CD1c-positive myeloid dendritic cell (primary cell): ENCODE measurements at regions not wholly inside any gene's neighbourhood (a gene's known extent, or its start where the extent isn't known, plus 50 kb on each side); places are given as distances from the start of the nearest gene placed in this dataset.

Source experiments
- DNase-seq: peaks from one replicate; pipeline ENCODE4 v3.0.0-alpha.2; 2016; ENCODE audit errors: extremely low spot score

DNA sequence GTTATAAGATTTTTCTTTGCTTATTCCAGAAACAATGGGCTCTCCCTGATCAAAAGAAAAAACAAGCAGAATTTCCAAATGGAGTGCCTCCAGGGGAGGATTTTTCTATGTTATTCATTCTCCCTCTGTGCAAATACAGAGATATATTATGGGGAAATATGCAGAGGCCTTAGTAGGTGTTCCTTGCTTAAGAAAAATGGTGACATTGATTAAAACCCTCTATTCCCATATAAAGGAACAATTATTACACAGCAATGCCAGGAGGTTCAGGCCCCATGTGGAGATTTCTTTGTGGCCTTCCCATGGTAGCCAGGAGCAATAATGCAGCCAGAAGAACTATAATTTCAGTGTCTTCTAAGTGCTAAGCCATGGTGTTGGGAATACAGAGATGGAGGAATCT is 255.9 kb upstream of the CXCR4 start:
- DNase-seq: no peak

DNA sequence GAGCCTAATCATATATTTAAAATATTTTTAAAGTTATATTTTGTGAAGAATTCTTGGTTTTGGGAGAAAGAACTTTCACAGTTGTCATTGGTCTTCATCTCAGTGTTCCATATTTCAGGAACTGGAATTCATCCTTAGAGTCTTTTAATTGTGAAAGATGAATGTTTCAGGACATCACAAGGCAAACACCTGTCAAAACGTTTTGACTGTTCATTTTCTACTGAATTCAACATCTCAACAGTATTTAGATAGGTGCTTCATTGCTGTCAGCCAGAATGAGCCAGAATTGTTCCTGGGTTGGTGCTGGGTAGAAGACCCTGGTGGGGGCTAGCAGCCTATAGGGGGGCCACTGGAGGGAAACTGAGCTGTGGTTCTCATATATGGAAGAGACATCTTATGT is 255.1 kb upstream of the CXCR4 start:
- DNase-seq: no peak

DNA sequence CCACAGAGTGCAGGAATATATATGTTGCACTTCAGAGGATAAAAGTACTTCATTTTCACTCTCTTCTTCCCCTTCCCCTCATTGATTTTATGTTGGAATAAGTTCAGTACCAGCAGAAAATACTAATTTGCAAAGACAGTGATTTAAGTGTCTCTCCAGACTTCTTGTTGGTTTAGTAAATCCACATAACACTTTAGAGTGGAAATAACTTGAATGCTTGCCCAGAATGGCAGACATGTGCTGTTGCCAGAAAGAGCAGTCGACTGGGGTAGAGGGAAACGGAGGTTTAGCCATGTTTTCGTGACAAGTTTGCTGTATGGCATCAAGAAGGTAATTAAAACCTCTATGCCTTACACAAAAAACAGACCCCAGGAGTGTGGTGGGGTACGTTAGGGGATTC is 246.0 kb upstream of the CXCR4 start:
- DNase-seq: no peak

DNA sequence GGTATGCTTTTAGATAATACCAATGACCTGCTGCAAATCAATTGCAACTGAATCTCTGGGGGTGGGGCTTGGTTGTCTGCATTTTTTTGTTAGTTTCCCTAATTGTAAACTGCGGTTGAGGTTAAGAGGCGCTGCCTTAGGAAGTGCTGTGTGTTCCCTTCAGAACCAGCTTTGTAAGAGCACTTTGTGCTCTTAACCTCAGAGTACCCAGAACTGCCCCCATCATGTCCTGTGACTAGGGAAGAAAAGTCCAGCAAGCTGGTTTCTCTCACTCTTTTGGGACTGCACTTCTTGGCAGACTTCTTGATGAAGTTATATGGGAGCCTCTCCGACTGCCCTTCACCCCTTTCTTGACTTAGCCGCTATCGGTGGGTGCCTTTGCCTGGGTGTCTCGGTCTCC is 245.5 kb upstream of the CXCR4 start:
- no peak for DNase-seq

DNA sequence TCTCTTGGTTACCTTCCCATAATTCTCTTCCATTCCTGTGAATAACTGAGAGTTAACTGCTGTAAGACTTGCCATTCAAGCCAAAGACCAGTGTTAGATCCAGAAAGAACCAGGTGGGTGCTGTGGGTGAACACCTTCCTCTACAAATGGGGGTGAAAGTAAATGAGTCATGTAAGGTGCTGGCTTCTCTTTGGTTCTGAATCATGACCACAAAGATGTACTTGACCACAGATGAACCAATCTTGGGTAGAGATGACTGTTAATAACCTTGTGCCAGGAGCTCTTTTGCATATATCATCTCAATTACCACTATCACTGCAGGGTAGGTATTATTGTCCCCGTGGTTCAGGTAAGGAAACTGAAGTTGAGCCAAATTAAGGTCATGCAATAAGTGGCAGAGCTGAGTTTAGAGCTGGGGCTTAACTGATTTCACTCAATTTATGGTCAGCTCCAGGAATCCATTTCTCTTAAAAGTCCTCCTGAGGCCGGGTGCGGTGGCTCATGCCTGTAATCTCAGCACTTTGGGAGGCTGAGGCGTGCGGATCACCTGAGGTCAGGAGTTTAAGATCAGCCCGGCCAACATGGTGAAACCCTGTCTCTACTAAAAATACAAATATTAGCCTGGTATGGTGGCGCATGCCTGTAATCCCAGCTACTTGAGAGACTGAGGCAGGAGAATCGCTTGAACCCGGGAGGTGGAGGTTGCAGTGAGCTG is 244.9 kb upstream of the CXCR4 start:
- no peak for DNase-seq

DNA sequence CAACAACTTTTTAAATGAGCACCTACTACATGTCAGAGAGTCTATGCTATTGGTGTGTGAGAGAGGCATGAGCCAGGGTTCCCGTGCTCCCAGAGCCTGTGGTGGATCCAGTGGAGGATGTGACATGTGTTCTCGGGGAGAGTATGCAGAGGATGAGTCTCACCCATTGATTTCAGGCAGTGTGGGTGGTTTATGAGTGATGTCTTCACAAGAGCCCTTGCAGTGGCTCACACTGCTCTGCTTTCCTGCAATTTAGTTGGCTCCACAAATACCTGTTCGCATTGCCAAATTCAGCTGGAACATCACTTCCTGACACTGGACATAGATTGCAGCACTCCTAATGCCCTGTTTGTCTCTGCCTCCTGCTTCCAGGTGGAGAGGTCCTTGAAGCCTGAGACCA is 243.6 kb upstream of the CXCR4 start:
- DNase-seq: no peak

DNA sequence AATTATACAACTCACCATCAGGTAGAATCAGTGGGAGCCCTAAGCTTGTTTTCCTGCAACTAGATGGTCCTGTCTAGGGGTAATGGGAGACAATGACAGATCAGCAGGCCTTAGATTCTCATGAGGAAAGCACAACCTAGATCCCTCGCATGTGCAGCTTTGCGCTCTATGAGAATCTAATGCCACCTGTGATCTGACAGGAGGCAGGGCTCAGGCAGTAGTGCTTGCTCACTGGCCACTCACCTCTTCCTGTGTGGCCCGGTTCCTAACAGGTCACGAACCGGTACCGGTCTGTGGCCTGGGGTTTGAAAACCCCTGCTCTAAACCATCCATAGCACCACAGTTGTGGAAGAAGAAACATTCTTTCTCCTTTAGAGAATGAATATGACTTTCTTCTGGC is 242.8 kb upstream of the CXCR4 start:
- DNase-seq: no peak

DNA sequence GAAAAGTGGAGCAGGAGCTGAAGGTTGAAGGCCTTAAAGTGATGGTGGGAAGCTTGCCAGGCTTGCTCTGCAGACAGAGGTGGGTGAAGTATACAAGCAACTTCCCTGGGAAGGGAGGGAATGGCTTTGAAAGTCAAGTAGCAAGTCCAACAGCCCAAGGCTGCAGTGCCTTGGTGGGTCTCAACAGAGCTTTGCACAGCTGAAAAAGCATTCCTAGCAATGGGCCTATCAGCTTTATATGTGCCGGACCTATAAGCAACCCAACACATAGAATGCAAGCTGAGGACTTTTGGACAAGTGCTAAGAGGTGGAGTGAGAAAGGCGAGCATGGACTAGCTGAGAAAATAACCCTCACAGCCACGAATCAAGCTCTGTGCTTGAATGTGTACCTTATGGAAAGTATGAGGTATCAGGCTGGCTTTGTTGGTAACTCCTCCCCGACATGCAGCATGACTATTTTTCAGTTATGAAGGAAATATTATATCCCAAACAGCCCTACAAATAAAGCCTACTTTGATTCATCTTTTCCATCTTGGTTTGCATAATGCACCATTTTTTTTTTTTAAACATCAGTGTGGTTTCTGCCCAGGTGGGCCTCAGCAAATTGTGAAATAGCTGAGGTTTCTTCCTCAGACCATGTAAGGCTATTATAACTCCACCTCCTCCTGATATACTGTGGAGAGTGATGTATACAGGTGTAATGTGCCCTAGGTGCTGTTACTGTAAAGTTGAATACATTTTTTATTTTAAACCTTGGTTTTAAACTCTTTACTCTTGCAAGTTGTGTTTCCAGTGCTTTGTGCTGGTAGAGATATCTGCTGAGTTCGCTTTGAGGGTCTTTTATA is 241.4 kb upstream of the CXCR4 start:
- no peak for DNase-seq

DNA sequence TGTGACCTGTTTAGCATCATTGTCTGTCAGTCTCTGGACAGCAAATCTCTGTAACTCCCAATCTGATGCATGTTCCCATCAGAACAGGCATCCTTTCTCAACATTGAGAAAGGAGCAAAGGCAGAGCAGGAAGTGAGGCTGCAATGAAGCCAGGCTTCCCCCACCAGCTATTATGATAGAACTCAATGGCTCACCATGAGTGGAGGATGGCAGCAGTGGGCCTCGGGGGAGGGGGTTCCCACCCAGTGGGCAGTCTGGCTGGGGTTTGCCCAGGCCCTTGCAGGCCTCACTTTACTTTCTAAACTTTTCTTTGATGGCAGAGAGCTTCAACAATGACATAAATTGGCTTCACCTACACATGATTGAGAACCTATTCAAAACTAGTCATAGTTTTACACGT is 240.6 kb upstream of the CXCR4 start:
- DNase-seq: no peak

DNA sequence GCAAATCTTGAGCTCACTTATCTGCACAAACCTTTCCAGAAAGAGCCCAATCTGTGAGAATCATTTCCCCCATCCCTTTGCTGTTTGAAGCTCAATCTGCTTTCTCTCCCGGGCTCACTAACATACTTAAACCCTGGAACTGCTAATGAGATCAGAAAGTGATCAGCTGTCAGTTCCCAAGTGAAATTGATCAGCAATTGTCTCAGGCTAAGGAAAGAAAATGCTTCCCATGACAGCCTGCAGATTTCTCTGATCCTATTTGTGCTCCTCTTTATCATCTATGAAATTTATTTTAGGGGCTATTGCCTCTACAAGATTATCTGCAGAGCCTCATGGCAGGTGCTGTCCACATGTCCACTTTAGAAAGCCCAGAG is 239.0 kb upstream of the CXCR4 start:
- DNase-seq: no peak

DNA sequence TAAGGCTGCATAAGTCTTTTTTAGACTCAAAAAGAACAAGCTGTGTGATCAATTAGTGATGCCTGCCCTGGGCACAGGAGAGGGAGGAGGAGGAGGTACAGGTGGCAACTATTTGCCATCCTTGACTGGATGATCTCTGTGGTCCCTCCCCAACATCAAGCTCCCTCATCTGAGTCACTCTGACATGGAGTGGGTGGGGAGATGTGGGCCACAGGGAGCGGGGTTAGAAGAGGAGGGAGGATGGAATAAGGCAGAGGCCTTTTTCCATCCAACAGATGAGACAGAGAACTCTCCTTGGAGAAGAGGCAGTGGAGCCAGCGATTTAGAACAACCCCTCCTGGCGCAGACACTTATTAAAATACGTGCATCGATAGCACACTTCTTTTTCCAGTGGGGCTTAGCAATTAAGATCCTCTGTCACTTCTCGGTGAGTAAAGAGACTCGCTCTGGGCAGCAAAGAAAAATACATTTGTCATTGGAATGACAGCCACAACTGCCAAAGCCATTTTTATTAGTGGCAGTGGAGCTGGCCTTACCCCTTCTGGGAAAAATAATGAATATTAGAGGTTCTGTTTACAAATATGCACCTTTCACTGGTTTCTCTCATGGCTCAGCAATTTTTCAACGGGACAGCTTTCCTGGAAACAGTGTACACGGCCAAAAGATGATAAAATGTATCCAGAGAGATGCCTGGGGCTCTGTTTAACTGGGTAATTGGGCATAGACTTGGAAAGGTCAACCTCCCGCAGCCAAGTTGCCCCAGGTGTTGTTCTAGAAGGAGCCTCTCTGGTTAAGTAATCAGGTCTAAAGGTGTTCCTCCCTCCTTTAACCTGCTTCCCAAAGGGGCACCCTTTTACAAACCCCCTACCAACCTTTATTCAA is 238.4 kb upstream of the CXCR4 start:
- no peak for DNase-seq

DNA sequence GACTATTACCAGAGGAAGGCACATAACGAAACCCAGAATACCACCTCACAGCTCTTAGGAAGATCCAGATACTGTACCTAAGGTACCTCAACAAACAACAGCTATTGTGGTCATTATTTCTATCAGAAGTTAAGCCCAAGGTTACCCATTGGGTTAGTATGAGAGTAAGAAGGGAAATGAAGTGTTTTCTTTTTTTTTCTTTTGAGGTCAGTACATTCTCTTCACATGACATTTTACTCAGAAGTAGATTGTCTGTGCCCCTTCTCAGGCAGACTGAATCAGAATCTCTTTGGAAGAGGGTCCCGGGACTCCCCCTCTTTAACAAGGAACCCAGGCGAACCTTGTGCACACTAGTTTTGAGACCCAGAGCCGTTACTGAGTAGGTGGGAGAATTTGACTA is 233.7 kb upstream of the CXCR4 start:
- no peak for DNase-seq

DNA sequence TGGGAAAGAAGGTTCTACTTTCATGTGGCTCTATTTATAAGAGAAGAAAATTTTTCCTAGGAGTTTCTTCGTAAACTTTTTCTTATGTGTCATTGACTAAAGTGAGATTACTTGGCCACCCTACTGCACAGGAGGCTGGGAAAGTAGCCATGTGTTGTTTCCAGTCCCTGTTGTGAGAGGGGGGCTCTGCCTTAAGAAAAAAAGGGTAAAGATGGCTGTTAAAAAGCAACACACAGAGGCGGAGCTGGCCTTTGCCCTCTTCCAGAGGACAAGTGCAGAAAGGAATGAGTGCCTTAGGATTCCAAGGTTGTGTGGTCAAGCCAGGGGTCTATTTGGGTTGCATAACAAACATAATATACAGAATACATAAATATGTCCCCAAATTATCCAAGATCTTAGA is 230.0 kb upstream of the CXCR4 start:
- no peak for DNase-seq

DNA sequence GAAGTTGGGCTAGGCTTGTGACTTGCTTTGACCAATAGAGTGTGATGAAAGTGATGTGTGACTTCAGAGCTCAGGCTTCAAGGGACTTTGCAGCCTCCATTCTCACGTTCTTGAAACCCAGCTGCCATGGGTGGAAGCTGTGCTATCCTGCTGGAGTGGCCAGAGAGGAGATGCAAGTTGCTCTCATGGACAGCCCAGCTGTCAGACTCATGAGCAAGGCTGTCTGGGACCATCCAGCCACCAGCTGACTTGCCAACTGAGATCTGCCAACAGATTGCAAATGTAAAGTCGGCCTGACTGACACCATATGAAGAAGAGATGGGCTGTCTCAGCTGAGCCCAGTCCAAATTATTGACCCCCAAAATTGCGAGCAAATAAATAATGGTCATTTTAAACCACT is 226.4 kb upstream of the CXCR4 start:
- no peak for DNase-seq

DNA sequence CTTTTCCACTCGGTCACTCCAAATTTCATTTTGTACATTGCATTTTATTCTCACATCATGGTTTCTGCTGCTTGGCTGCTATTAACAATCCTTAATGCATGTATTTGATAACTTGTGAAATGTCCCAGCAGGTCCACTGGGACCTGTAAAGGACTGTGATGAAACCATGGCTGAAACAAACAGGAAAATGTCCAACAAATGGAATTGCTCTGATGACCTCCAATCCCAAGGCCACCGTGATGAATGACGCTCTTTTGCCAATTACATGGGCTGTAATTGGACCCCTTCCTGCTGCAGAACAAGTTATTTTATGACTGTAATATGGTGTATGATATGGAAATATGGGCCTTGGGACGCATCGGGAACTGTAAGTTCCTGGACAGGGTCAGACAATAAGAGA is 224.2 kb upstream of the CXCR4 start:
- DNase-seq: no peak

DNA sequence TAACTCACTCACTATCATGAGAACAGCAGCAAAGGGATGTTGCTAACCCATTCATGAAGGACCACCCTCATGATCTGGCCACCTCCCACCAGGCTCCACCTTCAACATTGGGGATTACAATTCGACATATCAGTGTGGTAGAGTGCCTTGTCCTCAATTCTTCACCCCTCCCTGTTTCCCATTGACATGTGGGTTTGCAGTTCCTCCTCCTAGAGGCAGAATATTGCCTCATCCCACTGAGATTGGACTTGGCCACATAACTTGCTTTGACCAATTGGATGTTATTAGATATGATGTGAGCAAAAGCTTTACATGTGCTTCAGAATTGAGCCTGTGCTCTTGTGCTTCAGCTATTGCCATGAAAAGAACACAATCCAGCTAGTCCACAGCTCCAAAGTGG is 217.0 kb upstream of the CXCR4 start:
- peak; percentile 33 for DNase-seq

DNA sequence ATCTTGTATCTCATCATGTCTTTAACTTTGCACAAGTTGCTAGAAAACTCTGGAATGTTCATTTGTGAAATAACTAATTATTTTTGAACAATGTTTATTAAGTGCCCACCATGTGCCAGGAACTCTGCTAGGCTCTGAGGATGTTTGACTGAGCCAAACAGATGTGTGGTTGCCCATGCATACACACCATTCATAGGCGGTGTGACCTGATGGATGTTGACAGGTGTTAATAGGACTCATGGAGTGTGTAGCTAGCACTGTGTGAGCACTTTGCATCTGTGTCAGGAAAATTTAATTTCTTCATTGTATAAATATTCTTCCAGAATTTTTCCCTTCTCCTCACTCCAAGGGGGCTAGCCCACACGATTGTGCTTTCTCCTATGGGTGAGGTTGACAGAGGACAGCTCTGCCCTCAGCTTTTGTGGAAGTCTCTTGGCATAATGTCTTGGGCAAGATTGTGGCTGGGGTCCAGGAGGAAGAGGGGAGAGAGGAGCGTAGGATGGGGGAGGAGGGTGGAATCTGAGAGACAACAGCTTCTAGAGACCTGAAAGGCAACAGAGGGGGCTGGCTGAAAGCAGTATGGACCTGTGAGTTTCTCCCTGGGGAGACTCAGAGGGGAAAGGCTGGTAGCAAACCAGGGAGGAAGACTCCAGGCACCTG is 214.6 kb upstream of the CXCR4 start:
- no peak for DNase-seq

DNA sequence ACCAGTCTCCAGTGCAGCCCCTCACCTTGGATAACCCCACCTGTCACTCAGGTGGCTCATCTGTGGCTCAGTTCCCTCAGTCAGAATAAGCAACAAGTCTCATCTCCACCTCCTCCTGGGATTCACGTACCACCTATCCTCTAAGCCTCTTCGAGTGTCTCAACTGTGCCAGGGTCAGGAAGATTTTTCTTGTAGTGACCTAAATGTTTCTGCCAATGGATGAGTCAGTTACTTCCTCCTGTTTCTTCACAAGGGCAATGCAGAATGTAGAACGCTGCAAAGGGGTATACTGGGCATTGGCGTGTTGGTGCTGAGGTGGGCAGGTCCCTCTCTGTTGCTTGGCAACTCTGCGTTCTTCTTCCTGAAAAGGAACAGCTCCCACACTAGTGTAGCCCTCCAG is 213.3 kb upstream of the CXCR4 start:
- peak; percentile 48 for DNase-seq

DNA sequence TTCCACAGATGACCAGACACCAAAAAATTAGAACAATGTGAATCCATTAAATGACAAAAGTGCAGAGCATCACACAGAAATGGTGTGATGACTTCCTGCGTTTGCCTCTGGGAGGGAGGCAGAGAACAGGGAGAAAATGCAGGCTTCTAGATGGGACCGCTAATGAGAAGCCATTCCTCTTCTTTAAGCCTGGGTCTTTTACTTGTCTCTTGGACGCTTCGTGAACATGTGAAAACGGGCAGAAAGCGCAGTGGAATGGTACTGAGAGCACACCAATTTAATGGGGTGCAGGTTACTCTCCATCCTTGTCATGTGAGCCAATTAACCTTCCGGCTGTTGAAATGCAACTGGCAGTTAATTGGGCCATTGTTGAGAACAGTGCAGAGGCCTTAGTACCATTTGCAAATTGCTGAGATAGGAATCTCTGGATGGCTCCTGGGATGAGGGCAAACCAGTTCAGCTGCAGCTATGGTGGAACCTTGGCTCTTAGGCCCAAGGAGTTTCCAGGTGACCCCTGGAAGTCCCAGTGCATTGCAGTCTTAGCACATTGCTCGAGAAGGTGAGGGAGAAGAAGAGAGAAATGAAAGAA is 210.4 kb upstream of the CXCR4 start:
- DNase-seq: no peak

DNA sequence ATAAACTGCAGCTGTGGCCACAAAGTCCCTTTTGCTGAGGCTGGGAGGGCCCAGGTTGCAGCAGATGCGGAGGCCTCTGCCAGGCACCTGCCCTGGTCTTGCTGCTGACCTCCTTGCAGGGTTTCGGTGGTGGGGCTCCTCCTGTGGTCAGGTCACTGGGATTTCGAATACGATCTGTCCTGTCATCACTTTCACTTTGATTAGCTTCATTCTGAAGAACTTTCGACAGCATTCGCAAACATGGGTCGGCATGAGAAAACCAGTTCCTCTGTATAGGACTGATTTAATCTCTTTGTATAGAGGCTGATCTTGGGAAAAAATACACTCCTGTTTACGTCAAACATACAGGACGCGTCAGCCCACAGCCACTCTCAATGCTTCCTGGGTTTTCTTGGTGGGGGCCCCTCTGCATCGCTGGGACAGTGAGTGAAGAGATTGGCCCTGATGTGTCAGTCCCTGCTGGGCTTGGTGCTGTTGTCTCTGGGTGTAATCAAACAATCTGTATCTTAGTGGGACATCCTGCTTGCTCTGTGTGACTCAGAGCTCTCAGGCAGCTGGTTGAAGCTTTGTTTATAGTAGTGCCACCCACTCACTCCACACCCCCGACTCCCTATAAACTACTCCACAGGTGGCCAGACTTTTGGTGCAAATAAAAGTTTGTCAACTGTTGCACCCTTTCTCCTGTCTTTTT is 209.4 kb upstream of the CXCR4 start:
- DNase-seq: peak; percentile 55

DNA sequence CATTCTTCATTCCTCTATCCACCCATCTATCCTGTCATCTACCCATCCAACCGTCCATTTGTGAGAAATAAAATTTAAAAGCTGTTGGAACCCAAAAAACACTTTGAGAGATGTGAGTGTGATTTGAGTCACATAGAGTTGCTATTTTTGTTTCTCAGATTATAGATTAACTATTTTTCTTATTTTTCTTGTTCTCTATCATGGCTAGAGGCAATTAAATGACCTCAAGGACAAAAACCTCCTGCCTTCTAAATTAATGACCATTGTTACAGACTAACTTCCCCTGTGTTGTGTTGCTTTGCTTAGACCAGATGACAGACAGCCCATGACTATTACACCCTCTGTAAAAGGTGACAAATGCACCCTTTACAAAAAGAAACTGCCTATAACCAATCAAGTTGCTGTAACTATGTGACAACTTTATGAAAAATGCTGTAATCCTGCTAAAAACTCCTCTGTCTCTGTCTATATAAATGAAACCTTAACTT is 207.9 kb upstream of the CXCR4 start:
- peak; percentile 87 for DNase-seq
